GM19395 (cell line): ENCODE measurements at regions not wholly inside any gene's neighbourhood (a gene's known extent, or its start where the extent isn't known, plus 50 kb on each side); places are given as distances from the start of the nearest gene placed in this dataset.
A peak's percentile ranks its signal among the peaks of the same experiment; 100 is the strongest.
"Not testable (repeated sequence)": the region's sequence is repeated elsewhere in the genome, so short reads cannot be mapped to it uniquely, and the experiment has no call there.

ENCODE experiments used
- ATAC-seq: cut with Tn5 transposase; IDR thresholded peaks from one replicate; pipeline ENCODE4 v1.9.1; 2021; ENCODE audit warnings: mild to moderate bottlenecking, moderate library complexity; ENCODE audit not compliant: unreplicated experiment

GRCh38 chr6:115873901-115874300, 186.8 kb downstream of the FRK start:
- no peak for ATAC-seq

- ATAC-seq, result no peak
Measured at GRCh38 chr6:115870464-115870863, 190.2 kb downstream of the FRK start.

GRCh38 chr6:115865914-115866313, 194.8 kb downstream of the FRK start:
- ATAC-seq, result no peak

GRCh38 chr6:115863211-115863610, 197.5 kb downstream of the FRK start:
- ATAC-seq, result no peak

- not testable (repeated sequence) for ATAC-seq
Measured at GRCh38 chr6:115861658-115862057, 199.0 kb downstream of the FRK start.

- not testable (repeated sequence) for ATAC-seq
Measured at GRCh38 chr6:115859577-115859976, 201.1 kb downstream of the FRK start.

- ATAC-seq, result no peak
Measured at GRCh38 chr6:115854866-115855665, 205.6 kb downstream of the FRK start.

GRCh38 chr6:115847671-115848070, 213.0 kb downstream of the FRK start:
- ATAC-seq, result no peak

- no peak for ATAC-seq
Measured at GRCh38 chr6:115843945-115844344, 216.7 kb downstream of the FRK start.

- ATAC-seq, result no peak
Measured at GRCh38 chr6:115842338-115842737, 218.4 kb downstream of the FRK start.

GRCh38 chr6:115839583-115840181, 221.0 kb downstream of the FRK start:
- no peak for ATAC-seq

- ATAC-seq, result peak; percentile 98
Measured at GRCh38 chr6:115838763-115839401, 221.8 kb downstream of the FRK start.

- ATAC-seq, result peak; percentile 5
Measured at GRCh38 chr6:115838216-115838615, 222.5 kb downstream of the FRK start.

- not testable (repeated sequence) for ATAC-seq
Measured at GRCh38 chr6:115836374-115836773, 224.3 kb downstream of the FRK start.

GRCh38 chr6:115835314-115835713, 225.4 kb downstream of the FRK start:
- no peak for ATAC-seq

- ATAC-seq, result not testable (repeated sequence)
Measured at GRCh38 chr6:115834542-115834941, 226.1 kb downstream of the FRK start.

- ATAC-seq, result no peak
Measured at GRCh38 chr6:115832786-115833185, 227.9 kb downstream of the FRK start.

GRCh38 chr6:115832186-115832585, 228.5 kb downstream of the FRK start:
- ATAC-seq, result no peak

GRCh38 chr6:115830895-115831294, 229.8 kb downstream of the FRK start:
- ATAC-seq, result peak; percentile 55

GRCh38 chr6:115821798-115822197, 238.9 kb downstream of the FRK start:
- ATAC-seq, result no peak

- no peak for ATAC-seq
Measured at GRCh38 chr6:115819506-115819905, 241.2 kb downstream of the FRK start.

GRCh38 chr6:115817161-115817560, 243.5 kb downstream of the FRK start:
- ATAC-seq, result no peak
